ENCODE measurements at regions not wholly inside any gene's neighbourhood (a gene's known extent, or its start where the extent isn't known, plus 50 kb on each side); places are given as distances from the start of the nearest gene placed in this dataset.

DNA sequence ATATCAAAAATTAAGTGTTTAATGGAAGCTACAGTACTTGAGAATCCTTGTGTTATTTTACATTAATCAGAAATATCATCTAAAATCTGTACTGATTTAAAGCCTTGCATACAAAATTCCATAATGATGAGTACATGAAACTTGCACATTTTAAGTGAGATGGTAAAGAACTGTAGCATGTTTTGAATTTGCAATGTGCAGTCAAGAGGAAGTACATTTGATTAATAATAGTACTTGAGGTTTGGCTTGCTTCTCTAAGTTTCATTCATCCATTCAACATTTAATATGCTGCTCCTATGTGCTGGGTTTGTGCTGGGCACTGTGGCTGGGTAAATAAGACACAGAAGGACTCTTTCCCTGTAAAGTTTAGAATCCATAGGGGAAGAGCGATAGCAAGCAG is 332.3 kb downstream of the CNTN3 start:
- TF ChIP-seq ZNF207 (IDR thresholded peaks at IDR 0.05; ENCODE audit: borderline replicate concordance) (no peak), KAT2A (conservative IDR thresholded peaks at IDR 0.05; ENCODE audit: control insufficient read depth, low read depth, low read length) (no peak), ZNF592 (IDR thresholded peaks at IDR 0.05) (no peak)

All from GM12878 (cell line).